Liver (tissue), 8 donors: ENCODE measurements at regions not wholly inside any gene's neighbourhood (a gene's known extent, or its start where the extent isn't known, plus 50 kb on each side); places are given as distances from the start of the nearest gene placed in this dataset.

Source experiments
- DNase-seq: peaks from one replicate; pipeline ENCODE4 v3.0.0-alpha.2; 2017; ENCODE audit warnings: low spot score
- H3K27ac ChIP-seq, 2 donors: one replicate each; pipeline ENCODE4 v1.7.0; 2013; ENCODE audit warnings: inconsistent platforms in 2 of 2, low read length in 2 of 2, control low read depth in 1 of 2, low read depth in 1 of 2, mild to moderate bottlenecking in 1 of 2
- H3K27me3 ChIP-seq, 4 donors: one replicate each; pipeline versions ENCODE4 v1.6.1 to v1.7.0; 2013; ENCODE audit warnings: low read length in 3 of 4, inconsistent platforms in 1 of 4, mild to moderate bottlenecking in 1 of 4, moderate library complexity in 1 of 4; ENCODE audit not compliant: control insufficient read depth in 4 of 4, insufficient read depth in 4 of 4
- H3K36me3 ChIP-seq, 4 donors: one replicate each; pipeline versions ENCODE4 v1.6.1 to v1.7.0; 2013; ENCODE audit warnings: low read length in 3 of 4, mild to moderate bottlenecking in 3 of 4, low read depth in 1 of 4, moderate library complexity in 1 of 4; ENCODE audit not compliant: control insufficient read depth in 4 of 4, insufficient read depth in 3 of 4
- H3K4me1 ChIP-seq, 4 donors: one replicate each; pipeline versions ENCODE4 v1.6.1 to v1.7.0; 2013; ENCODE audit warnings: low read length in 3 of 4, mild to moderate bottlenecking in 3 of 4, moderate library complexity in 1 of 4; ENCODE audit not compliant: control insufficient read depth in 4 of 4, insufficient read depth in 4 of 4
- H3K4me3 ChIP-seq, 3 donors: one replicate each; pipeline versions ENCODE4 v1.6.1 to v1.7.0; 2013; ENCODE audit warnings: low read length in 3 of 3, control low read depth in 1 of 3, low read depth in 1 of 3, mild to moderate bottlenecking in 1 of 3
- H3K9ac ChIP-seq, 2 donors: one replicate each; pipeline ENCODE4 v1.7.0; 2013; ENCODE audit warnings: low read length in 2 of 2, mild to moderate bottlenecking in 2 of 2, moderate library complexity in 2 of 2, control low read depth in 1 of 2, low read depth in 1 of 2
- H3K9me3 ChIP-seq, 4 donors: one replicate each; pipeline versions ENCODE4 v1.6.1 to v1.7.0; 2013; ENCODE audit warnings: low read length in 3 of 4; ENCODE audit not compliant: control insufficient read depth in 4 of 4
- EGR1 ChIP-seq, 2 donors: IDR thresholded peaks; 2 replicates each; pipeline ENCODE4 v1.6.1; 2016 to 2018; ENCODE audit warnings: antibody characterized with exemption in 2 of 2, low read depth in 2 of 2
- FOXA1 ChIP-seq: IDR thresholded peaks from 2 replicates; pipeline ENCODE4 v1.6.1; 2016; ENCODE audit warnings: antibody characterized with exemption
- FOXA2 ChIP-seq: IDR thresholded peaks from 2 replicates; pipeline ENCODE4 v1.6.1; 2016; ENCODE audit warnings: antibody characterized with exemption
- GABPA ChIP-seq, 2 donors: IDR thresholded peaks in 1 of 2; conservative IDR thresholded peaks in 1 of 2; 2 replicates each; pipeline ENCODE4 v1.6.1; 2016; ENCODE audit warnings: antibody characterized with exemption in 2 of 2, mild to moderate bottlenecking in 1 of 2, moderate library complexity in 1 of 2
- HNF4G ChIP-seq: IDR thresholded peaks from 2 replicates; pipeline ENCODE4 v1.6.1; 2016; ENCODE audit warnings: antibody characterized with exemption
- NR2F2 ChIP-seq: IDR thresholded peaks from 2 replicates; pipeline ENCODE4 v1.6.1; 2016; ENCODE audit warnings: antibody characterized with exemption
- RAD21 ChIP-seq, 2 donors: IDR thresholded peaks; 2 replicates each; pipeline ENCODE4 v1.6.1; 2016; ENCODE audit warnings: antibody characterized with exemption in 2 of 2, mild to moderate bottlenecking in 2 of 2
- RXRA ChIP-seq, 2 donors: IDR thresholded peaks; 2 replicates each; pipeline ENCODE4 v1.6.1; 2017 to 2018; ENCODE audit warnings: antibody characterized with exemption in 2 of 2, mild to moderate bottlenecking in 1 of 2
- SP1 ChIP-seq: IDR thresholded peaks from 2 replicates; pipeline ENCODE4 v1.6.1; 2018; ENCODE audit warnings: antibody characterized with exemption, mild to moderate bottlenecking
- YY1 ChIP-seq: IDR thresholded peaks from 2 replicates; pipeline ENCODE4 v1.6.1; 2016; ENCODE audit warnings: antibody characterized with exemption, mild to moderate bottlenecking
- WGBS: extraction: QIAGEN DNeasy Blood & Tissue Kit; methylation state at CpG from one replicate; pipeline ENCODE4 v1.1.7; 2013; 5-methylcytosine and 5-hydroxymethylcytosine counted together
- TF ChIP-seq, protein P1 (sequence below): fragments of 150-350 bp; IDR thresholded peaks from 2 replicates; pipeline ENCODE4 v1.5.1; 2017; ENCODE audit warnings: improper control_type of control experiment, low read depth, low read length; ENCODE audit not compliant: missing input control
- TF ChIP-seq, protein P2 (sequence below): IDR thresholded peaks from 2 replicates; pipeline ENCODE4 v1.6.1; 2016; ENCODE audit warnings: antibody characterized with exemption, mild to moderate bottlenecking
- TF ChIP-seq, protein P3 (sequence below): IDR thresholded peaks from 2 replicates; pipeline ENCODE4 v1.6.1; 2016; ENCODE audit warnings: antibody characterized with exemption
- TF ChIP-seq, protein P4 (sequence below): IDR thresholded peaks from 2 replicates; pipeline ENCODE4 v1.6.1; 2016; ENCODE audit warnings: antibody characterized with exemption
- donor health status: healthy.
- donor health status: healthy.
- donor health status: healthy.
- donor health status: healthy.
- donor health status: healthy.

DNA sequence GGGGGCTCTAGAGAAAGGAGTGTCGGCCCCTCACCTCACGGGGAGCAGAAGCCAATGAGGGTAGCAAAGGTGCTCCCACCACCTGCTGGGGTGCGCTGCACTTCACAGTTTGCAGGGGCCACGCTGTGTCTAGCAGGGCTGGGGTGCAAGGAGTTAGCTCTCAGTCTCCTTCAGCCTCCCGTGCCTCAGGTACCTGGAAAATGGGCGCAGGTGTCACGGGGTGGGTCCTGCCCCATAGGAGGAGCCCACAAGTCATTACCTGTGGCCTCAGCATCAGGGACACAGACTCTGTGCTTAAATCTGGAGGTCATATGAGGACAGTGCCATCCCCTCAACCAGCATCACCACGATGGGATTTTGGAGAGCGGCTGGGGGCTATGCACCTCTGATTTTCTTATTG lies 326.7 kb downstream of the ADGRD1 start:
- no peaks in the 10 kb centered on the region for H3K9me3 ChIP-seq
- TF ChIP-seq, protein P1, sequence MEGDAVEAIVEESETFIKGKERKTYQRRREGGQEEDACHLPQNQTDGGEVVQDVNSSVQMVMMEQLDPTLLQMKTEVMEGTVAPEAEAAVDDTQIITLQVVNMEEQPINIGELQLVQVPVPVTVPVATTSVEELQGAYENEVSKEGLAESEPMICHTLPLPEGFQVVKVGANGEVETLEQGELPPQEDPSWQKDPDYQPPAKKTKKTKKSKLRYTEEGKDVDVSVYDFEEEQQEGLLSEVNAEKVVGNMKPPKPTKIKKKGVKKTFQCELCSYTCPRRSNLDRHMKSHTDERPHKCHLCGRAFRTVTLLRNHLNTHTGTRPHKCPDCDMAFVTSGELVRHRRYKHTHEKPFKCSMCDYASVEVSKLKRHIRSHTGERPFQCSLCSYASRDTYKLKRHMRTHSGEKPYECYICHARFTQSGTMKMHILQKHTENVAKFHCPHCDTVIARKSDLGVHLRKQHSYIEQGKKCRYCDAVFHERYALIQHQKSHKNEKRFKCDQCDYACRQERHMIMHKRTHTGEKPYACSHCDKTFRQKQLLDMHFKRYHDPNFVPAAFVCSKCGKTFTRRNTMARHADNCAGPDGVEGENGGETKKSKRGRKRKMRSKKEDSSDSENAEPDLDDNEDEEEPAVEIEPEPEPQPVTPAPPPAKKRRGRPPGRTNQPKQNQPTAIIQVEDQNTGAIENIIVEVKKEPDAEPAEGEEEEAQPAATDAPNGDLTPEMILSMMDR: no peak
- TF ChIP-seq HNF4G: no peak
- TF ChIP-seq, protein P2, sequence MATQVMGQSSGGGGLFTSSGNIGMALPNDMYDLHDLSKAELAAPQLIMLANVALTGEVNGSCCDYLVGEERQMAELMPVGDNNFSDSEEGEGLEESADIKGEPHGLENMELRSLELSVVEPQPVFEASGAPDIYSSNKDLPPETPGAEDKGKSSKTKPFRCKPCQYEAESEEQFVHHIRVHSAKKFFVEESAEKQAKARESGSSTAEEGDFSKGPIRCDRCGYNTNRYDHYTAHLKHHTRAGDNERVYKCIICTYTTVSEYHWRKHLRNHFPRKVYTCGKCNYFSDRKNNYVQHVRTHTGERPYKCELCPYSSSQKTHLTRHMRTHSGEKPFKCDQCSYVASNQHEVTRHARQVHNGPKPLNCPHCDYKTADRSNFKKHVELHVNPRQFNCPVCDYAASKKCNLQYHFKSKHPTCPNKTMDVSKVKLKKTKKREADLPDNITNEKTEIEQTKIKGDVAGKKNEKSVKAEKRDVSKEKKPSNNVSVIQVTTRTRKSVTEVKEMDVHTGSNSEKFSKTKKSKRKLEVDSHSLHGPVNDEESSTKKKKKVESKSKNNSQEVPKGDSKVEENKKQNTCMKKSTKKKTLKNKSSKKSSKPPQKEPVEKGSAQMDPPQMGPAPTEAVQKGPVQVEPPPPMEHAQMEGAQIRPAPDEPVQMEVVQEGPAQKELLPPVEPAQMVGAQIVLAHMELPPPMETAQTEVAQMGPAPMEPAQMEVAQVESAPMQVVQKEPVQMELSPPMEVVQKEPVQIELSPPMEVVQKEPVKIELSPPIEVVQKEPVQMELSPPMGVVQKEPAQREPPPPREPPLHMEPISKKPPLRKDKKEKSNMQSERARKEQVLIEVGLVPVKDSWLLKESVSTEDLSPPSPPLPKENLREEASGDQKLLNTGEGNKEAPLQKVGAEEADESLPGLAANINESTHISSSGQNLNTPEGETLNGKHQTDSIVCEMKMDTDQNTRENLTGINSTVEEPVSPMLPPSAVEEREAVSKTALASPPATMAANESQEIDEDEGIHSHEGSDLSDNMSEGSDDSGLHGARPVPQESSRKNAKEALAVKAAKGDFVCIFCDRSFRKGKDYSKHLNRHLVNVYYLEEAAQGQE: no peak
- TF ChIP-seq, protein P3, sequence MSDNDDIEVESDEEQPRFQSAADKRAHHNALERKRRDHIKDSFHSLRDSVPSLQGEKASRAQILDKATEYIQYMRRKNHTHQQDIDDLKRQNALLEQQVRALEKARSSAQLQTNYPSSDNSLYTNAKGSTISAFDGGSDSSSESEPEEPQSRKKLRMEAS: no peak
- H3K27ac ChIP-seq: no peak overlapping the region
- no peak for DNase-seq
- H3K9ac ChIP-seq: no peak overlapping the region
- H3K4me1 ChIP-seq: no peaks in the 10 kb centered on the region
- 77% methylated on average over 9 of the region's 9 CpGs for WGBS
- peaks cover 0 to 5% (median 0%) of the 10 kb centered on the region in 4 donors for H3K27me3 ChIP-seq
- no peak overlapping the region for H3K4me3 ChIP-seq
- no peaks in the 10 kb centered on the region for H3K36me3 ChIP-seq

DNA sequence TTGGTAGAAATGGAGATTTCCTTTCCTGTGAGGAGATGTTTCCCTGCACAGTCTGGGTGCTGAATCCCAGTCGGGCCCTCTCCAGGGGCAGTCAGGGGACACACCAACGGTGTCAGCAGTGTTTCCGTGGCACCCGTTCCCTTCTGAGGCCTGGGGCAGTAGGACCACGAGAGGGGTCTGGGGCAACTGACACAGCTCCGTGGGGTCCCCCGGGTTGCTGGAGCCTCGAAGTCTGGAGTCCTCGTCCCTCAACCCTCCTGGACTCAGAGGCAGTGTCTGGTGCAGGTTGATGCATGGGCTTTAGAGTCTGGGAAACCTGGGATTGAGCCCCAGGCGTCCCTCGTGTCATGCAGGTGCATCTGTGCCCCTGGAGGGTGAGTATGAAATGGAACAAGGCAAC lies 327.3 kb downstream of the ADGRD1 start:
- H3K36me3 ChIP-seq: no peaks in the 10 kb centered on the region
- H3K27me3 ChIP-seq: peaks cover 0 to 5% (median 0%) of the 10 kb centered on the region in 4 donors
- no peak overlapping the region for H3K9ac ChIP-seq
- H3K9me3 ChIP-seq: no peaks in the 10 kb centered on the region
- no peaks in the 10 kb centered on the region for H3K4me1 ChIP-seq
- no peak overlapping the region for H3K4me3 ChIP-seq
- no peak for DNase-seq
- WGBS: 76% methylated on average over 11 of the region's 11 CpGs
- TF ChIP-seq, protein P2: no peak
- TF ChIP-seq HNF4G (no peak), NR2F2 (no peak), EGR1 (IDR thresholded peaks at IDR 0.05; ENCODE audit: low read depth in 2 of 2) (no peak), RXRA (IDR thresholded peaks at IDR 0.05) (no peak), GABPA (IDR thresholded peaks at IDR 0.05 in 1 of 2, conservative IDR thresholded peaks at IDR 0.05 in 1 of 2) (no peak), SP1 (no peak), FOXA1 (no peak), YY1 (no peak), FOXA2 (no peak), RAD21 (IDR thresholded peaks at IDR 0.05) (no peak)
- TF ChIP-seq, protein P4, sequence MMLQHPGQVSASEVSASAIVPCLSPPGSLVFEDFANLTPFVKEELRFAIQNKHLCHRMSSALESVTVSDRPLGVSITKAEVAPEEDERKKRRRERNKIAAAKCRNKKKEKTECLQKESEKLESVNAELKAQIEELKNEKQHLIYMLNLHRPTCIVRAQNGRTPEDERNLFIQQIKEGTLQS: no peak
- TF ChIP-seq, protein P1: no peak
- TF ChIP-seq, protein P3: no peak
- no peak overlapping the region for H3K27ac ChIP-seq
